Myocyte (in vitro differentiated cells): ENCODE measurements at regions not wholly inside any gene's neighbourhood (a gene's known extent, or its start where the extent isn't known, plus 50 kb on each side); places are given as distances from the start of the nearest gene placed in this dataset.
"Not testable (repeated sequence)": the region's sequence is repeated elsewhere in the genome, so short reads cannot be mapped to it uniquely, and the experiment has no call there.

Experiments
- DNase-seq: peaks from one replicate; pipeline ENCODE4 v3.0.0-alpha.2; 2012; ENCODE audit warnings: low read depth

GRCh38 chr2:167752734-167753133 is 494.7 kb downstream of the STK39 start:
- DNase-seq = no peak

DNA sequence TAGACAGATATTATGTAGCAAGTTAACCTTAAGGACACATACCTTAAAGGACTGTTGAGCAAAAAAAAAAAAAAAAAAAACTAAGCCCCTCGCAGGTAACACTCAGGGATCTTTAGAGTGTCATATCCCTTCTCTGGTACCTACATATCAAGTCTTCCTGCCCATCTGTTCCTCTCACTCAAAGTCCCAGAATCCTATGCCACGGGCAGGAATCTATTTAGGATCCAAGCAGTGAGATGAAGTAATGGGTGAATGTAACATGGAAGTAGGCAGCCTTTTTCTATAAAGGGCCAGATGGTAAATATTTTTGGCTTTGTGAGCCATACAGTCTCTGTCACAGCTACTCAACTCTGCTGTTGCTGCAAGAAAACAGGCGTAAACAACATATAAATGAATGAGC is 496.7 kb downstream of the STK39 start:
- peak; percentile 2 for DNase-seq

- no peak for DNase-seq
These were observed 497.7 kb downstream of the STK39 start for GRCh38 chr2:167749660-167750059.

GRCh38 chr2:167749016-167749415 is 498.4 kb downstream of the STK39 start:
- DNase-seq = no peak

- DNase-seq = no peak
These were observed 498.9 kb downstream of the STK39 start for GRCh38 chr2:167748536-167748935.

- no peak for DNase-seq
These were observed 501.7 kb downstream of the STK39 start for GRCh38 chr2:167745667-167746066.

DNA sequence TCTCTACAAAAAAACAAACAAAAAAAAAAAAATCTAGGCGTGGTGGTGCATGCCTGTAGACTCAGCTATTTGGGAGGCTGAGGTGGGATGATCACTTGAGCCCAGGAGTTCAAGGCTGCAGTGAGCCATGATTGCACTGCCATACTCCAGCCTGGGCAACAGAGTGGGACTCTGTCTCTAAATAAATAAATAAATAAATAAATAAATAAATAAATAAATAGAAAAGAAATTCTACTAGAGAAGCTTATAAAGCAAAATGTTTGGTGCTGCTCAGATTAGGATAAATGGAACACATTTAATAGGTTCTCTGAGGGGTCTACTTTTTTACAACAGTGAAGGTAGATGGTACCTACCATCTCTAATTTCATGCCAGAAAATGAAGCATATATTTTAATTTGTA is 507.5 kb downstream of the STK39 start:
- DNase-seq = not testable (repeated sequence)

DNA sequence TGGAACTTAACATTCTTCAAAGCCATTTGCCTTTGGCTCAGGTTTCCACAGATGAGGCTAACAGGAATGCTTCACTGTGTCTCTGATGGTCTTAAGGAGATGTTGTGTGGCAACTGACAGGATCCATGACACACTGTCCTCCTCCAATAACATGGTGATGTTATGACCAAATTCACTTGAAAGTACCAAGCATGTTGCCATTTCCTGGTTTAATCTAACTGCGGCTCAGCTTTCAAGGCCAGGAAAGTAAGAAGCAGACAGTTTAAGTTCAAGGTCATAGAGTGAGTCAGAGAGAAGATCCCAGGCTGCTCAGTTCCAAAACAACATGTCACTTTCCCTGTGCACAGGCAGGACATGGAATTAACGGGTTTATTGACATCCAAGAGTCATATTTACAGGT is 513.6 kb downstream of the STK39 start:
- no peak for DNase-seq

GRCh38 chr2:167732326-167732725 is 515.1 kb downstream of the STK39 start:
- DNase-seq = no peak

- no peak for DNase-seq
These were observed 517.5 kb downstream of the STK39 start for GRCh38 chr2:167729911-167730310.

- no peak for DNase-seq
These were observed 520.6 kb downstream of the STK39 start for GRCh38 chr2:167726788-167727187.

DNA sequence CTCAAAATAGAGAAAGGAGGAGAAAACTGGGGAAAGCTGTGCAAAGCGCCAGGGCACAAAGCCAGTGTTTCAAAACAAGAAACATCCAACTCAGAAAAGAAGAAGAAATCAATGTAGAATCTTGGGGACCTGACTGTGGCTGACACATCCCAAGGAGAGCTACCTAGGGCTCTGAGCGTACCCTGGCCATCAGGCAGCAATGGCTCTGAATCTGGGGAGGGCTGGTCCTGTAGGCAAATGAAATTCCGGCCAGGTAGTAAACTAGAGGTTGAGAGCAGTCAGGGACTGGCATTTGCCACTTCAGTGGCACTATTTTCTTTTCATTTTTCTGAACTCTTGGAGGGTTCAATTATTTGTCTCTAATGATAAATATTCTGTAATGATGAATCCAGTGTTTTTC is 525.8 kb downstream of the STK39 start:
- DNase-seq = no peak

DNA sequence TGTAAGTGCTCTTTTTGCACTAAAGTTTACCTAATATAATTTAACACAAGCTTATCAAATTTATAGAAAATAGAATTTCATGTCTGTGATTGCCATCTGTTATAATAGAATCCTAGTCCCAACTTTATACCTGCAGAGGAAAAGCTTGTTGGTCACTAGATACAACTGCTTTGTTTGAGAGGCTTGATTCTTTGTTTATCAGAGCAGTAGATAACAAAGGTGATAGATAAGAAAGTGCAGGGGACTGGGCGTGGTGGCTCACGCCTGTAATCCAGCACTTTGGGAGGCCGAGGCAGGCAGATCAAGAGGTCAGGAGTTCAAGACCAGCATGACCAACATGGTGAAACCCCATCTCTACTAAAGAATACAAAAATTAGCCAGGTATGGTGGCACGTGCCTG is 528.0 kb downstream of the STK39 start:
- DNase-seq = no peak

- no peak for DNase-seq
These were observed 528.8 kb downstream of the STK39 start for GRCh38 chr2:167718560-167718959.

DNA sequence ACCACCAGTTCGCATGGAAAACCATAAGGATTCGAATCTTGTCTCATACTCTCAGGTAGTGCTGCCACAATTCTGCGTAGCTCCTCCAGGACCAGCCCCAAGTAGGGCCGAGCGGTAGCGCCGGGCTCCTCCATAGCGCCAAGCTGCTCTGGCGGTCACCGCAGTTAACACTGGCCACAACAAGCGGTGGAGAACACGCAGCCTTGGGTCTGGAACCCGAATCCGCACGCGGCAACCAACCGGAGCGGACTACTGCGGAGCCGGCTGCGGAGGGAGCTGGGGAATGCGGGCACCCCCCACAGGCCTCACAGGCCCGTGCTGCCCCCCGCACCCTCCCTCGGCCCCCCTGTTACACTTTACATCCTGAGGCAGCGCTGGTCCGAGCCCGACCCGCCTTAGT is 531.5 kb downstream of the STK39 start:
- DNase-seq = no peak

DNA sequence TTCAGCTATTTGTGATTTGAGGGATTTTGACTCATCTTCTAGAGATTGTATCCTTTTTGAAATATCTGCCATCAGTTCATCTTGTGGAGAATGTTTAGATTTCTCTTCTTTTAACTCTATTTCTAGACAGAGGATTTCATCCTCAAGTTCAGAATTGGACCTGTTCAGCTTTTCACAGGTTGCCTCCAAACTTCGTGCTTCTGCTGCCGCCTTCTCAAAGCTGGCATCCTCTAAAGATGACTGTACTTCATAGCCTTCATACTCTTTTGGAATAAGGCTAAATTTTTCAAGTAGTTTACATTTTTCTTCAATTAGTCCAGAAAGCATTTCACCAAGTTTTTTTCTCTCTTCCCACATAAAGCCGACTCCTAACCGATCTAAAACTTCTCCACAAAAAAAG is 531.9 kb downstream of the STK39 start:
- DNase-seq = not testable (repeated sequence)

DNA sequence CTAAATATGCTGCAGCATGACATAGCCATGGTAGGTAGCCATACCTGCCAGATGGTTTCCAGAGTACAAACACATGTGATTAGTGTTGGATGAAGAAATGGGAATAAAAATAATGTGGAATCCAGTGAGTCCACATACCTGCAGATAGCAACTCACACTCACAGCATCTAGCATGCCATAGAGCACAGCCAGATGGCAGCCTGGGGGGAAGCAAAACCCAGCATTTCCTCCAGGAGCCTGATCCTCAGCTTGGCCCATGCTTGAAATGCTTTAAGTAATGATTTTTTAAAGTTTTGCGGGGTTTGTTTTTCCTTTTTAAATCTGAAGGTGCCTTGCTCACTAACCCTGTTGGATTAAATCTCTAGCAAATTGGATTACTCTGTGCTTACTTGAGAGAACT is 535.1 kb downstream of the STK39 start:
- DNase-seq = no peak

- no peak for DNase-seq
These were observed 538.4 kb downstream of the STK39 start for GRCh38 chr2:167708998-167709397.

- DNase-seq = no peak
These were observed 540.6 kb downstream of the STK39 start for GRCh38 chr2:167706800-167707199.

DNA sequence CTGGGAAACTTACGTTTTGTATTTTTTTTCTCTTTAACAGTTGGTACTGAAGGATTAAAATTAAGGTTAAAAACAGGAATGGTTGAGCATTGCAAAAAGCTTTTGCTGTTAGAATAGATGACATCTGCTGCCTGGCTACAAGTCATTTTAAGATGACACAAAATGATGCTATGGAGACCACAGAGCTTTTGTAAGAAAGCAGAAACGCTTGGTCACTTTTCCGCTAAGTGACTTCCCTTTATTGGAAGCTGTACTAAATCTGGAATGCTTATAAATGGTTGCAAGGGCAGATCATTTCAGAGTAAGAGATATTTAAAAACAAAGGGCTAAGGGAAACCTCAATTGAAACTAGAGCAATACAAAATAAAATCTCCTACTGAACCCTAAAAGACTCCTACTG is 544.0 kb downstream of the STK39 start:
- DNase-seq = no peak

- no peak for DNase-seq
These were observed 545.2 kb downstream of the STK39 start for GRCh38 chr2:167702227-167702626.

GRCh38 chr2:167701651-167702050 is 545.7 kb downstream of the STK39 start:
- no peak for DNase-seq

GRCh38 chr2:167697948-167698347 is 549.4 kb downstream of the STK39 start:
- DNase-seq = no peak

DNA sequence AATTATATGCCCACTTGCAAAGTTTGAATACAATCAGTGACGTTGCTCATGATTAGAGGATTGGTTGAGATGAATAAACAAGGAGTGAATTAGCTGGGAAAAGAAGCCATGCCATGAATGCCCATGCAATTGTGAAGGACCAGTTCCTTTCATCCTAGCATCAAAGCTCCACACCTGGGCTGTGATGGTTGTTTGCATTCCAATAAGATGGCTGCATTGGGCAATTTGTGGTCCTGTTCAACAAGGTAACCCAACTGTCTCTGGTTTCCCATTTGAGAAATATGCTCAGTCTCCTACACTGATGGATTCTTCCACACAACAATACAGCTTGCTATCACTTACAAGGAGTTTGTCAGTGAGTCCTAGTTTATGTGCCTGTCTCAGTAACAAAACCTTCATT is 550.2 kb downstream of the STK39 start:
- no peak for DNase-seq
